ENCODE measurements at regions not wholly inside any gene's neighbourhood (a gene's known extent, or its start where the extent isn't known, plus 50 kb on each side); places are given as distances from the start of the nearest gene placed in this dataset.

DNA sequence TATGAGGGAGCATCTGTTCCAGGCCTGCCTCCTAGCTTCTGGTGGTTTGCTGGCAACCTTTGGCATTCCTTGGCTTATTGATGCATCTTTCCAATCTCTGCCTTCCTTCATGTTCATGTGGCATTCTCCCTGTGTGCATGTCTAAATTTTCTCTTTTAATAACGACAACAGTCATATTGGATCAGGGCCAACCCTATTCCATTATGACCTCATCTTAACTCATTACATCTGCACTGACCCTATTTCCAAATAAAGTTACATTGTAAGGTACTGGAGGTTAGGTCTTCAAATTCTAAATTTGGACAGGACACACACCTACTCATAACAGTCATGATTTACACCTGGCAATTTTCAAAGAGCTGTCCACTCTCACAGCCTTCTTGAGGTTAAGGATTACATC is 117.2 kb upstream of the FGGY start:
- TF ChIP-seq, protein P1, sequence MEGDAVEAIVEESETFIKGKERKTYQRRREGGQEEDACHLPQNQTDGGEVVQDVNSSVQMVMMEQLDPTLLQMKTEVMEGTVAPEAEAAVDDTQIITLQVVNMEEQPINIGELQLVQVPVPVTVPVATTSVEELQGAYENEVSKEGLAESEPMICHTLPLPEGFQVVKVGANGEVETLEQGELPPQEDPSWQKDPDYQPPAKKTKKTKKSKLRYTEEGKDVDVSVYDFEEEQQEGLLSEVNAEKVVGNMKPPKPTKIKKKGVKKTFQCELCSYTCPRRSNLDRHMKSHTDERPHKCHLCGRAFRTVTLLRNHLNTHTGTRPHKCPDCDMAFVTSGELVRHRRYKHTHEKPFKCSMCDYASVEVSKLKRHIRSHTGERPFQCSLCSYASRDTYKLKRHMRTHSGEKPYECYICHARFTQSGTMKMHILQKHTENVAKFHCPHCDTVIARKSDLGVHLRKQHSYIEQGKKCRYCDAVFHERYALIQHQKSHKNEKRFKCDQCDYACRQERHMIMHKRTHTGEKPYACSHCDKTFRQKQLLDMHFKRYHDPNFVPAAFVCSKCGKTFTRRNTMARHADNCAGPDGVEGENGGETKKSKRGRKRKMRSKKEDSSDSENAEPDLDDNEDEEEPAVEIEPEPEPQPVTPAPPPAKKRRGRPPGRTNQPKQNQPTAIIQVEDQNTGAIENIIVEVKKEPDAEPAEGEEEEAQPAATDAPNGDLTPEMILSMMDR (IDR thresholded peaks at IDR 0.05; ENCODE audit: insufficient read depth, low read length): no peak
- TF ChIP-seq, protein P2, sequence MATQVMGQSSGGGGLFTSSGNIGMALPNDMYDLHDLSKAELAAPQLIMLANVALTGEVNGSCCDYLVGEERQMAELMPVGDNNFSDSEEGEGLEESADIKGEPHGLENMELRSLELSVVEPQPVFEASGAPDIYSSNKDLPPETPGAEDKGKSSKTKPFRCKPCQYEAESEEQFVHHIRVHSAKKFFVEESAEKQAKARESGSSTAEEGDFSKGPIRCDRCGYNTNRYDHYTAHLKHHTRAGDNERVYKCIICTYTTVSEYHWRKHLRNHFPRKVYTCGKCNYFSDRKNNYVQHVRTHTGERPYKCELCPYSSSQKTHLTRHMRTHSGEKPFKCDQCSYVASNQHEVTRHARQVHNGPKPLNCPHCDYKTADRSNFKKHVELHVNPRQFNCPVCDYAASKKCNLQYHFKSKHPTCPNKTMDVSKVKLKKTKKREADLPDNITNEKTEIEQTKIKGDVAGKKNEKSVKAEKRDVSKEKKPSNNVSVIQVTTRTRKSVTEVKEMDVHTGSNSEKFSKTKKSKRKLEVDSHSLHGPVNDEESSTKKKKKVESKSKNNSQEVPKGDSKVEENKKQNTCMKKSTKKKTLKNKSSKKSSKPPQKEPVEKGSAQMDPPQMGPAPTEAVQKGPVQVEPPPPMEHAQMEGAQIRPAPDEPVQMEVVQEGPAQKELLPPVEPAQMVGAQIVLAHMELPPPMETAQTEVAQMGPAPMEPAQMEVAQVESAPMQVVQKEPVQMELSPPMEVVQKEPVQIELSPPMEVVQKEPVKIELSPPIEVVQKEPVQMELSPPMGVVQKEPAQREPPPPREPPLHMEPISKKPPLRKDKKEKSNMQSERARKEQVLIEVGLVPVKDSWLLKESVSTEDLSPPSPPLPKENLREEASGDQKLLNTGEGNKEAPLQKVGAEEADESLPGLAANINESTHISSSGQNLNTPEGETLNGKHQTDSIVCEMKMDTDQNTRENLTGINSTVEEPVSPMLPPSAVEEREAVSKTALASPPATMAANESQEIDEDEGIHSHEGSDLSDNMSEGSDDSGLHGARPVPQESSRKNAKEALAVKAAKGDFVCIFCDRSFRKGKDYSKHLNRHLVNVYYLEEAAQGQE (IDR thresholded peaks at IDR 0.05; ENCODE audit: insufficient replicate concordance, low read depth): no peak
- no peak for TF ChIP-seq SPI1 (IDR thresholded peaks at IDR 0.05; ENCODE audit: borderline replicate concordance, low read depth)

Data from HL-60 (cell line).